Mesothelial cell of epicardium (in vitro differentiated cells): ENCODE measurements at regions not wholly inside any gene's neighbourhood (a gene's known extent, or its start where the extent isn't known, plus 50 kb on each side); places are given as distances from the start of the nearest gene placed in this dataset.

ENCODE experiments used
- DNase-seq, 2 experiments: peaks; one replicate each; pipeline ENCODE4 v3.0.0; 2021; ENCODE audit warnings: low spot score in 2 of 2; ENCODE audit not compliant: unreplicated experiment in 2 of 2
- H3K27ac Mint-ChIP-seq: 2 replicates; pipeline ENCODE4 v1.8.0; 2021; ENCODE audit warnings: mixed read lengths
- H3K27me3 Mint-ChIP-seq: 2 replicates; pipeline ENCODE4 v1.8.0; 2021; ENCODE audit warnings: low read depth, mixed read lengths
- H3K36me3 Mint-ChIP-seq: 2 replicates; pipeline ENCODE4 v1.8.0; 2021; ENCODE audit warnings: mixed read lengths
- H3K4me1 Mint-ChIP-seq: 2 replicates; pipeline ENCODE4 v1.8.0; 2021; ENCODE audit warnings: mixed read lengths
- H3K4me3 Mint-ChIP-seq: 2 replicates; pipeline ENCODE4 v1.8.0; 2021; ENCODE audit warnings: mild to moderate bottlenecking, moderate library complexity, mixed read lengths
- H3K9me3 Mint-ChIP-seq: 2 replicates; pipeline ENCODE4 v1.8.0; 2021; ENCODE audit warnings: mixed read lengths
- CTCF ChIP-seq: fragments of 200-600 bp; sonication (generic); IDR thresholded peaks from one replicate; pipeline ENCODE4 v1.5.0; 2021; ENCODE audit warnings: antibody characterized with exemption; ENCODE audit not compliant: unreplicated experiment

- no peak for TF ChIP-seq CTCF
- Mint-ChIP-seq H3K4me3 (no peak overlapping the region), H3K9me3 (peaks cover 85% of the 10 kb centered on the region), H3K36me3 (no peaks in the 10 kb centered on the region), H3K4me1 (no peaks in the 10 kb centered on the region), H3K27ac (no peak overlapping the region), H3K27me3 (peaks cover 46% of the 10 kb centered on the region)
- DNase-seq: peak in 1 of 2 experiments; percentile 29
Observed at GRCh38 chr3:13710251-13710650, 161.3 kb downstream of the FBLN2 start.

DNA sequence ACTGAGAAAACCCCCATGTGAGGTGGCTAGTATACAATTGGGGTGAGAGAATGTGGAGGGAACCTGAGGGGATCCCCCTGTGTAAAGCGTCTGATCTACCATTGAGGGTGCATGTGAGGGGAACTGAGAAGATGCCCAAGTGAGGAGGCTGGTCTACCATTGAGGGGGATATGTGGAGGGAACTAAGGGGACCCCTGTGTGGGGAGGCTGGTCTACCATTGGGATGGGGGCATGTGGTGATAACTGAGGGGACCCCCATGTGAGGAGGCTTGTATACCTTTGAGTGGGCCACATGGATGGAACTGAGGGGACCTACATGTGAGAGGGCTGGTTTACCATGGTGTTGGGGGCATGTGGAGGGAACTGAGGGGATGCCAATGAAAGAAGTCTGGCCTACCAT, 160.8 kb downstream of the FBLN2 start:
- Mint-ChIP-seq H3K27ac (no peak overlapping the region), H3K4me1 (no peaks in the 10 kb centered on the region), H3K4me3 (no peak overlapping the region), H3K27me3 (peaks cover 46% of the 10 kb centered on the region), H3K36me3 (no peaks in the 10 kb centered on the region), H3K9me3 (peaks cover 85% of the 10 kb centered on the region)
- no peak for TF ChIP-seq CTCF
- peak in 1 of 2 experiments; percentile 7 for DNase-seq

- TF ChIP-seq CTCF: no peak
- DNase-seq: peak; percentile 3 to 24
- no peak overlapping the region for H3K27ac Mint-ChIP-seq
- H3K4me3 Mint-ChIP-seq: no peak overlapping the region
- H3K4me1 Mint-ChIP-seq: no peaks in the 10 kb centered on the region
- H3K9me3 Mint-ChIP-seq: peaks cover 83% of the 10 kb centered on the region
- no peaks in the 10 kb centered on the region for H3K36me3 Mint-ChIP-seq
- H3K27me3 Mint-ChIP-seq: peaks cover 47% of the 10 kb centered on the region
Observed at GRCh38 chr3:13708871-13709595, 160.1 kb downstream of the FBLN2 start.

- Mint-ChIP-seq H3K4me1 (no peaks in the 10 kb centered on the region), H3K36me3 (no peaks in the 10 kb centered on the region), H3K9me3 (peaks cover 81% of the 10 kb centered on the region), H3K27ac (no peak overlapping the region), H3K27me3 (peaks cover 47% of the 10 kb centered on the region), H3K4me3 (no peak overlapping the region)
- peak; percentile 6 to 17 for DNase-seq
- TF ChIP-seq CTCF: no peak
Observed at GRCh38 chr3:13708301-13708700, 159.4 kb downstream of the FBLN2 start.

DNA sequence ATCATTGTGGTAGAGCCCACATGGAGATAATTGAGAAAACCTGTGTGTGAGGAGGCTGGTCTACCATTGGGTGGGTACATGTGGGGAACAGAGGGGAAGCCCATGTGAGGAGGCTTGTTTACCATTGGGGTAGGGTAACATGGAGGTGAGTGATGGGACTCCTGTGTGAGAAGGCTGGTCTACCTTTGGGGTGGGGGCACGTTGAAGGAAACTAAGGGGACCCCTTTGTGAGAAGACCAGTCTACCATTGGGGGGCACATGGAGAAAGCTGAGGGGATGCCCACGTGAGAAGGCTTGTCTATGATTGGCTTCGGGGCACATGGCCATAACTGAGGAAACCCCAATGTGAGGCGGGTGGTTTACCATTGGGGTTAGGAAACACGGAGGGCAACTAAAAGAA, 158.5 kb downstream of the FBLN2 start:
- H3K27me3 Mint-ChIP-seq: peaks cover 49% of the 10 kb centered on the region
- H3K4me1 Mint-ChIP-seq: no peaks in the 10 kb centered on the region
- peaks cover 79% of the 10 kb centered on the region for H3K9me3 Mint-ChIP-seq
- no peak overlapping the region for H3K4me3 Mint-ChIP-seq
- DNase-seq: peak; percentile 9 to 11
- no peak overlapping the region for H3K27ac Mint-ChIP-seq
- no peaks in the 10 kb centered on the region for H3K36me3 Mint-ChIP-seq
- TF ChIP-seq CTCF: no peak

DNA sequence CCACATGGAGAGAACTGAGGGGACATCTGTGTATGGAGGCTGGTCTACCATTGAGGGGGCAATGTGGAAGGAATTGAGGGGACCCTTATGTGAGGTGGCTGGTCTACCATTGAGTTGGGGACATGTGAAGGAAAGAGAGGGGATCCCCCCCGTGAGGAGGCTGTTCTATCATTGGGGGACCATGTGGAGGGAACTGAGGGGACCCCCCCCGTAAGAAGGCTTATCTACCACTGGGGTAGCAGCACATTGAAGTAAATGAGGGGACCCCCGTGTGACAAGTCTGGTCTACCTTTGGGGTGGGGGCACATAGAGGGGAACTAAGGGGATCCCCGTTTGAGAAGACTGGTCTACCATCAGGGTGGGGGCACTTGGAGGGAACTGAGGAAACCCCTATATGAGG, 158.0 kb downstream of the FBLN2 start:
- Mint-ChIP-seq H3K4me1 (no peaks in the 10 kb centered on the region), H3K27me3 (peaks cover 49% of the 10 kb centered on the region), H3K9me3 (peaks cover 74% of the 10 kb centered on the region), H3K27ac (no peak overlapping the region), H3K36me3 (no peaks in the 10 kb centered on the region), H3K4me3 (no peak overlapping the region)
- peak in 1 of 2 experiments; percentile 0 for DNase-seq
- TF ChIP-seq CTCF: no peak
